GM21447 (cell line): ENCODE measurements at regions not wholly inside any gene's neighbourhood (a gene's known extent, or its start where the extent isn't known, plus 50 kb on each side); places are given as distances from the start of the nearest gene placed in this dataset.

Source experiments
- ATAC-seq: cut with Tn5 transposase; IDR thresholded peaks from one replicate; pipeline ENCODE4 v1.9.1; 2021; ENCODE audit not compliant: unreplicated experiment

DNA sequence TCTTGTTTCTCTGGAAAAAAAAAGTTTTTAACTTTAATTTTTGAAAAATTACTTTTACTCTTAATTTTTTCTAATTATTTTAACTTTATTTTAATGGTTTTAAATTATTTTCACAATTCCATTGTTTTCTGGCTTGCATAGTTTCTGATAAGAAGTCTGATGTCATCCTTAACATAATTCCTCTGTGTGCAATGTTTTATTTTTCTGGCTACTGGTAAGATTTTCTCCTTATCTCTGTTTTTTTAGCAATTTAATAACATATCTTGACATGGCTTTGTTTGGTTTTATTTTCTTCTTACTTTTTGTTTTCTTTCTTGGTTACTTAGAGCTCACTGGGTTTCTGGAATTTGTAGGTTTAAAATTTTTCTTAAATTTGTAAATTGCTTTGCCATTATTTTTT lies 114.8 kb downstream of the TBXT start:
- no peak for ATAC-seq

DNA sequence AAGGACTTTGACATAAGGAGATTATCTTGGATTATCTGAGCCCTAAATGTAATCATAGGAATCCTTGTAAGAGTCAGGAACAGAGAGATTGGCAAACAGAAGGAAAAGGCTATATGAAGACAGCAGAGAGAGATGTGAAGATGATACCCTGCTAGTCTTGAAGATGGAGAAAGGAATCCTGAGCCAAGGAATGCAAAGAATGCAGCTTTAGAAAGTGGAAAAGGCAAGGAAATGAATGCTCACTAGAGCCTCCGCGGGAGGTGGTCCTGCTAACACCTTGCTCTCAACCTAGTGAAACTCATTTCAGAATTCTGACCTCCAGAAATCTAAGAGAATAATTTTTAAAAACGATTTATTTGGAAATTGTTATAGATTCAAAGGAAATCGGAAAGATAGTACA lies 117.1 kb downstream of the TBXT start:
- no peak for ATAC-seq

DNA sequence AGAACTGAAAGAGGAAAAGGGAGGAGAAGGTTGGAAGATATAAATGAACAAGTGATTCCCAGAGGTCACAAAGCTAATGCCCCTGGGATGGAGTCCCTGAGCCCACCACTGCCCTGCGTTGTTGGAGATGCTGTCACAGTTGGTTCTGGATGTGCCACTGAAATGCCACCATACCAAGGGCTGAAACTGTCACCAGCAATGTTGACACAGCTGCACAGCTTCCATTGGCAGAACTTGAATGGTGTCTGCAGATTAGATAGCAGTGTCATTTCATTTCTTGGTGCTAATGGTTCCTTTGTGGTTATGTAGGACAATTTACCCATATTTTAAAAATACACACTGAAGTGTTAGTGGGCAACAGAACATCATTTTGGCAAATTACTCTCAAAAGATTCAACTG lies 120.7 kb downstream of the TBXT start:
- no peak for ATAC-seq

DNA sequence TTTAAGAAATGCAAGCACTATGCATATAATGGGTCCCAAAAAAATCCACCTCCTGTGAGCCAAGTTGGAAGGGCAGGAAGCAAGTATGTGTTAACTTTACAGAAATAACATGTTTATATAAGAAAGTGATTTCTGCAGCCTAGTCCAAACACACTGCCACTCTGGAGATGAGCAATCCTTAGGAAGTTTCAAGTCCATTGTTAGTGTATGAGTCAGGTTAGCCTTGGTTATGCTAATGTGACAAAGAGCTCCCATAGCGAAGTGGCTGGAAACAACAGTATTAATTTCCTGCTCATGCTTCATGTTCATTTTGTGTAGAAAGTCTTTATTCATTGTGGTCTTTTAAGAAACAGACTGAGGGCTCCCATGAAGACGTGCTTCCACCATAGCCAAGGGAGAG lies 121.4 kb downstream of the TBXT start:
- no peak for ATAC-seq

DNA sequence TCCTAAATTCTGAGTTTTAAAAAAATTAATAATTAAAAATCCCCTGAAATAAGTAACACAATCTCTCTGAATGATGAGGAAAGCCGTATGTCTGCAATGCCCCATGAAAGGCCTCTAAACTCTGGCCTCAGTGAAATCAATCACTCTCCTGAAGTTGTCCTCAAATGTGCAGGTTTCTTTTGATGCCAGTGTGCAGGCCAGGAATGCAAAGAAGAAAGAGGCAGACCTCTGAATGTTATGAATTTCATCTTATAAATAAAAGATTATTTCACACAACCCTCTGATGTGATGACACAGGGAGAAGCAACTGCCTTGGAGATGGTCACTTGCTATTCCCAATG lies 121.8 kb downstream of the TBXT start:
- no peak for ATAC-seq

DNA sequence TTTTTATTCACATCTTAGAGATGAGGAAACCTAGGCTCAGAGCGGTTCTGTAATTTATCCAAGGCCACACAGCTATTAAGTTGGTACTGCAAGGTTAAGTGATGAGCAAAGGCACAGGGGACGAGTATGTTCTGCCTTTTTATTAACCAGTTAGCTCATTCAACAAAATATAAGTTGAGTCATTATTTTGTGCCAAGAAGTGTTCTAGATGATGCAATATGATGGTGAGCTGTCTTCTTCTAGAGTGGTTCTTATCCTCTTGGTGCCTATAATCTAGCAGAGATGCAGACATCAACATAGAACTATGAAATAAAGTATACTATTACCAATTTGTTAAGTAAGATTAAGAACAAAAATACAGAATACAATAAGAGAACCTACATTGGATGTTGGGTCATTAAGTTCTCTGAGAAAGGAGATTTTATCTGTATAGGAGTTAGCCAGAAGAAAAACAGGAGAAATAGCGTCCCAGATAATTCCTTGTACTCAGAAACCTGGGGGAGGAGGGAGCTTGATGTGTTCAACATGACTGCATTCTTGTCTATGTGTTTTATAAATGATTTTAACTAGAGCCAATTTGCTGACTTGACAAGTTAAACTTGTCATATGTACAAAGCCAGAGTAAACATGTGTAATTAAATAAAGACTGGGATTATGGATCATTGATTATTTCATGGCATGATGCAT lies 122.3 kb downstream of the TBXT start:
- ATAC-seq, result no peak

DNA sequence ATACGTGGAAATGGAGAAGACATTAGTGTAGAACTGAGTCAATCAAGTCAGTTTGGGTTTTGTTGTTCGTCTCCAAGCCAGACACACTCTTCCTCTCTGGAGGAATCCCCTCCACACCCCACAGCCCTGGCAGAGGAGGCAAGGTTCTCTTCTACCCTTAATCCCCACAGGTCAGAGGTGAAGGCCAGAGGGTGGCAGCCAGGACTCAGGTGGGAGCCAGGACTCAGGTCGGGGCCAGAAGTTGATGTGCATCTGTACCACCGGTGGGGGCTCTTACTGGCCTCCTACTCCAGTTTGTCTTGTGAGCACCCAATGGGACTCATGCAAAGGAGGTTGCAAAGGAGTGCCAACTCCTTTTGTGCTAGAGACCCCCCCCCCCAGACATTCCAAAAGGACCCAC lies 126.4 kb downstream of the TBXT start:
- no peak for ATAC-seq

DNA sequence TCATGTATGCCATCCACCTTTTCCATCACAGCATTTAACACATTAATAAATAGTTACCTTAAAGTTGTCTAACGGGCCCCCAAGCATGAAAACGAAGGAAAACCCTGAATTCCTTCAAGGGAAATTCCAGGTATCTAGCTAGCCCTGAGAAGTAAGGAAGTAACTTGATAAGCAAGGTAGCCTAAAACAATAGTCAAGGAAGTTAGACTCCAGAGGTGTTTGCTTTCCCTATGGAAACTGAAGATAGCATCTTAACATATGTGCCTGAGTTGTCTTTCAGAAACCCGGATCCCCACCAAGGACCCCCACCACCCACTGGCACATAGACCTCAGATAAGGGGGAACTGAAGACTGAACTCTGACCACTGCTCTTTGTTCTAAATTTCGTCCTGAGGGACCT lies 127.4 kb downstream of the TBXT start:
- no peak for ATAC-seq

DNA sequence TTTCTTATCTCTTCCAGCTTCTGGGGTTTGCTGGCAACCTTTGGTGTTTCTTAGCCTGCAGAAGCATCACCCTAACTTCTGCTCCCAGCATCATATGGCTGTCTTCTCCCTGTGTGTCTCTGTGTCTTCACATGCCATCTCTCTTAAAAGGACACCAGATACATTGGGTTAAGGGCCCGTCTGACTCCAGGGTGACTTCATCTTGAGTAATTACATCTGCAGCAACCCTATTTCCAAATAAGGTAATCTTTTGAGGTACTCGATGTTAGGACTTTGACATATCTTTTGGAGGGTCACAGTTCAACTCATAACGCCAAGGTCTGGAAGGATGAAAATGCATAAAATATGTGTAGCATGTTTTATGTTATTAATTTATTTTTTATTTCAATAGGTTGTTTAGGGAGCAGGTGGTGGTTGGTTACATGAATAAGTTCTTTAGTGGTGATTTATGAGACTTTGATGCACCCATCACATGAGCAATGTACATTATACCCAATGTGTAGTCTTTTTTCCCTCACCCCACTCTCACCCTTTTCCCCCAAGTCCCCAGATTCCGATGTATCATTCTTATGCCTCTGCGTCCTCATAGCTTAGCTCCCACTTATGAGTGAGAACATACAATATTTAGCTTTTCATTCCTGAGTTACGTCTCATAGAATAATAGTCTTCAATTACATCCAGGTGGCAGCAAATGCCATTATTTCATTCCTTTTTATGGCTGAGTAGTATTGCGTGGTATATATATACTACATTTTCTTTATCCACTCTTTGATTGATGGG lies 131.1 kb downstream of the TBXT start:
- ATAC-seq, result no peak

DNA sequence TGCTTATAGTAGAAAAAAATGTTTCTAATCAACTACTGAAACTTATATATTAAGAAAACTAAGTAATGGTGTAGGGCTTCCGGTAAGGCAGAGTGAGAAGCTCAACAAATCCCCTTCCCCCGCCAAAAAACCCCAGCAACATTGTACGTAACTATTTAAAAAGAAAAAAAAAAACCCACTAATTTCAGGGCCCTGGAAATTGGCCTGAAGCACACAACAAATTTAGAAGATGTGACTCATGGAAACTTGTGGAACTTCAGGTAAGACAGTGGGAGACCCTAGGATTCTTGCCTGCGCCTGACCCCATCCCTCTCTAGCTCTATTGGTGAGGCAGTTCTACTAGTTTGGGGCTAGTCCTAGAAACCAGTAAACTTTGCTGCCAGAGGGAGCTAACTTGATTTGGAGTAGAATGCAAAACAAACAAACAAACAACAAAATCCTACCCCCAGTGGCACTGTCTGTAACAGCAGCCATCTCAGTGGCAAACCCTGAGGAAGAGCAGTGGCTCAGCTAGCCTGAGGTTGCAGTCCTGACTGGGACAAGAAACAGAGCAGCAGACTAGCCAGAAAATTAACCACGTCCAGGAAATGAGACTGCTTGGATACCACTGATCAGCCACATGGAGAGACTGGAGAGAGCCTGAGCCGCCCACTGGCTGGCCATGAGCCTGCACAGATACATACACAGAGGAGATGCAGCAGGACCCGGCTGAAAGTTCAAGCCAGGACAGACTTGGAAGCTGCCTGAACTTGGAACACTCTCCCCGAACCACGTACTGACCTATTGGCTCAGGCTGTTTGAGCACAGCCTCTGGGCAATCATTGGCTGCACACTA lies 135.1 kb downstream of the TBXT start:
- ATAC-seq, result no peak

DNA sequence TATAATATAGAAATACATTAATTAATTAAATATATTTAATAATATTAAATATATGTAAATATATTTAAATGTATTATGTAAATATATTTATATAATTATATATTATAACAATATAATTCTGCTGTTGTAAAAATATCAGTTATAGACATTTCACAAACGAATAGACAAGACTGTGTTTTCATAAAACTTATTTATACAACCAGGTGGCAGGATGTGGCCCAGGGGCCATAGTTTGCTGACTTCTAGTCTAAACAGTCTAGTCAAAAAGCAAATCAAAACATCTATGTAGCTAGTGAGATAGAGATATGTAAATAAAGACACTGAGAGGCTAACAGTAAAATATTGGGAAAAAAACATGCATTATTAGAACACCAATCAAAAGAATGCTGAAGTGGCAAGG lies 136.4 kb downstream of the TBXT start:
- no peak for ATAC-seq

DNA sequence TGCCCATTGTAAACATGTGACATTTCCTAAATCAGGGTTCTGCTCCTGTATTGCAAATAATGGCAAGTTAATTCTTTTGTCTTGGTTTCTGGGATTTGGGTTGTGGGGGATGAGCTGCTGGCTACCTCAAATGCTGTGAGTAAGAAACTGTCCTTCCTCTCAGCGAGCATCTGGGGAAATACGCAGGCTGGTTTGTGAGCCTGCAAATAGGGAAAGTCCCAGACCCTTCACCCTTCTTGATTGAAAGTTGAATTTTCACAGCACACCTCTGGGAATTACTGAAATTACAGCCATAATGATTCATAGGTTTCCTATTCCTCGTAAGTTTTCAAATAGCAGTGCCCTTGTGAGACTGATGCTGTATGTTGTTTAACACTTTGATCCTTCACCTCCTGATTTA lies 138.1 kb downstream of the TBXT start:
- ATAC-seq, result peak; percentile 58

DNA sequence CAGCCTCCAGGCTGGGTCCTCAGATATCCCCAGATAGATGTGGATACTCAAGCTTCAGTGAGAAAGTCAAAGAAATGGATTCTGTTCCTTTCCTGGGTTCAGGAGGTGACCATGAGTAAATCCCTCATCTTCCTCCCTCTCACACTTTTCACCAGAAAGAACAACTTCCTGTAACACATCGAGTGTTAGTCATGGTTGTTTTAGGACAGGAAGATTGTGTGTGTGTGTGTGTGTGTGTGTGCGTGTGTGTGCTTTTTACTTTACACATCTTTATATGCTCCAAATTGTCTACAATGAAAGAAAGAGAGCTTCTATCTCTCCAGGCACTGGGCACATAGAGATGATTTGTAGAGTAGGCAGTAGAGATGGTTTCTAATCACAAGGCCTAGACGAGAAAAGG lies 139.9 kb downstream of the TBXT start:
- no peak for ATAC-seq

DNA sequence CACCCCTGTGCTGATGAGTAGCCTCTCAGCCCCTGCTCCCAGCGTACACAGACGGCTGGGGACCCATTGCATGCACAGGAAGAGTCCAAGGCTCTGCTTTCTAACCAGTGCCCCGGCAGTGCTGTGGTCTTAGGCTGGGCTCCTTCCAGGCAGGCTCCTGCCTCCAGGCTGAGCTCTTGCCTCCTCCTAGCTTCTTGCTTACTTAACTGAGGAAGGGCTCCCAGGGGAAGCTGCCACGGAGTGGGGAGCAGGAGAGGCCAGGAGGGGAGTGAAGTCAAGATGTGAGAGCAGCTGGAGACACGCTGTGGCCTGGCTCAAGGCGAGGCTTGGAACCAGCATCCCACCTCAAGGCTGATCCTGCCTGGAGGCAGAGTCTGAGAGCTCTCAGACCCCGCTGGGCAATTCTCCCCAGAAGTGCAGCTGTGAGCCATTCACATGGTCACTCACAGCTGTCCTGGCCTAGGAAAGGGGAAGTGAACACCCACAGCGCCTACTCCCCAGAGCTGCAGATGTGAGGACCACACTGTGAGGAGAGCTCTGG lies 141.0 kb downstream of the TBXT start:
- no peak for ATAC-seq

DNA sequence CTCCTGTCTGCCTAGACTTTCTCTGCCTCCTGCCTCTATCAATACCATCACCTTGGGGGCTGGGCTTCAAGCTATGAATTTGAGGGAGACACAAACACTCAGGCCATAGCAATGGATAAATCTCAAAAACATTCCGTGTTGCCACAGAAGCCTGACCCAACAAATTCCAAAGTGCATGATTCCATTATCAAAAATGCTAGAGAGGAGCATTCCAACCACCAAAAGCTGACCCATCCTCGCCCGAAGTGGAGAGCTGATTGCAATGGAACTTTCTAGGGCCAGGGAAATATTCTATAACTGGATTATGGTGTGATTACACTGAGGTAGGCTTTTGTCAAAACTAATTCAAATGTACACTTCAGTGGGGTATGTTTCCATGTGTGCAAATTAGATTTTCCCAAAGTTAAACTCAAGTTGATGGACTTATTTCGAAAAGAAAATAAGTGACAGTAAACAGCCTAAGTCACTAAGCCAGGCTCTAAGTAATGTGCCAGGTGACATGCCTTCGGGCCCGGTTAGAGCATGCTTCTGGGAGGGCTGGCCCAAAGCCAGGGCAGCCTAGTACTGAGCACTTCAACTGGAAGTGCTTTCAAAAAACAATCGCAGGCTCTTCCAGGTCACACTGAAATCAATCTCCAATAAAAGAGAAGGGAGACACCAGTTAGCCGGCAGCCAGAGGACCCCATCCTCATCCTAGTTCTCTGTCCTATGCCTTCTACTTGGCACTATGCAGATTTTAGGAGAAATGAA lies 142.3 kb downstream of the TBXT start:
- ATAC-seq, result no peak

DNA sequence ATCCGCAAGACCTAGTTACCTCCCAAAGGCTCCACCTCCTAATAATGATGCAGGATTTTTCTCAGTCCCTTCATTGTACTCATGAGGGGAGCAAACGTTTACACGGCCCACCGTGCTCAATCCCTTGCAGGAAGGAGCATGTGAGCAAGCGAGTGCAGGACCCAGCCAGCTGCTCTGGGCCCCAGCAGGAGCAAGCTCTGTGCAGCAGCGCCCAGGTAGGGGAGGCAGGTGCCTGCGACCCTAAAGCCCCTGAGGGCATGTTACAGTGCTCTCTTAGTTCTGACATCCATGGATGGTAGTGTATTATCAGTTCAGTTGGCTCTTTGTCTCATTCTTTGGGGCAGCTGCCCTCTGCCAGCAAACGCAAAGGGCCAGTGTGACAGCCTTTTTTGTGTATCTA lies 143.4 kb downstream of the TBXT start:
- ATAC-seq, result no peak

DNA sequence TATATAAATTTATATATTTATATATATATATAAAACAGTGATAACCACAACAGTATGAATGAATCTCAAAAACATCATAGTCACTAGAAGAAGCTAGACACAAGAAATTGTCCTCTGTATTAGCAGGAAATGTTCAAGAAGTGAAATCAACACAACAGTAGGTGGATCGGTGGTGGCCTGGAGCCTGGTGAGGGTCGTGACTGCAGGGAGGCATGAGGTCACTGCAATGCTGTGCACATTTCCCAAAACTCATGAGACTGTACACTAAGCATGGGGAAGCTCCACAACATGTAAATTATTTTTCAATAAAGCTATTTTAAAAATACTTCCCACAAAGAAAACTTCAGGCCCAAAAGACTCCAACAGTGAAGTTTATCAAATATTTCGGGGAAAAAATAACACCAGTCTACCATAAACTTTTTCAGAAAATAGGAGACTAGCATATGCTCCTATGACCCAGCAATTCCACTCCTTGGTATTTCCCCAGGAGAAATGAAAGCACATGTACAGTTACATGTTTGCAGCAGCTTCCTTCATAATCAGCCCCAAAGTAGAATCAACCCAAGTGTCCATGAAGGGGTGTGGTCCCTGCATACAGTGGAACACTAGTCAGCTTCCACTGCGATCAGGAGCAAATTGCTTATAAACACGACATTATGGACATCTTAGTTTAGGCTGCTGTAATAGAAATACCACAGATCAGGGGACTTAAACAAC lies 144.2 kb downstream of the TBXT start:
- no peak for ATAC-seq

DNA sequence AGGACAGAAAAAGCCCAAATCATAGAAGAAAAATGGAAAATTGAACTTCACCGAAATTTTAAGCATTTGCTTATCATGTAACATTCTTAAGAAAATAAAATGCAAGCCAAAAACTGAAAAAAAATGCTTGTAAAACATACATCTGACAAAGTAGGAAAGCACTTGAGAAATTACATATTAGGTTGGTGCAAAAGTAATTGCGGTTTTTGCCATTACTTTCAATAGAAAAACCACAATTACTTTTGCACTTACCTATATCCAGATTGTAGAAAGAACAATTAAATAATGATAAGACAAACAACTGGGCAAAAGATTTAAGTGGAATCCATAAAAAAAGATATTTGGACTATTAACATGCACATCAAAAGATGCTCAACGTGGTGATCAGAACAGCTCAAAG lies 146.2 kb downstream of the TBXT start:
- ATAC-seq, result no peak

DNA sequence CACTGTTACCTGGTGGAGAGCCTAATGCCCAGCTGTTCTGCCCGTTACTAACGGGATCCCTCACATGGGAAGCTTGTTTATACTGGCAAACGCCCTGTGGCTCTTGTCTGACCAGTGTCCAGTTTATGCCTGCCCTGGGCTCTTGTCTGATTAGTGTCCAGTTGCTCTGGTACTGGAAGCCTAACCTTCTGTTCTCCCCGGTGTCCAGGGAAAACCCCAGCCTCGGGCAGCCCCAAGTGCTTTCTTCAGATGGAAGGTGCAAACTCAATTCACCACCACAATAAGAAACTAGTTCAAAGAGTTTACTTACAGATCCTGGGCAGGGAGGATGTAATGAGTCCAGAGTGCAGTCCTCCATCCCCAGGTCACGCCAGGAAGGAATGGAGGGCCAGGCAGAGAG lies 148.4 kb downstream of the TBXT start:
- ATAC-seq, result no peak

DNA sequence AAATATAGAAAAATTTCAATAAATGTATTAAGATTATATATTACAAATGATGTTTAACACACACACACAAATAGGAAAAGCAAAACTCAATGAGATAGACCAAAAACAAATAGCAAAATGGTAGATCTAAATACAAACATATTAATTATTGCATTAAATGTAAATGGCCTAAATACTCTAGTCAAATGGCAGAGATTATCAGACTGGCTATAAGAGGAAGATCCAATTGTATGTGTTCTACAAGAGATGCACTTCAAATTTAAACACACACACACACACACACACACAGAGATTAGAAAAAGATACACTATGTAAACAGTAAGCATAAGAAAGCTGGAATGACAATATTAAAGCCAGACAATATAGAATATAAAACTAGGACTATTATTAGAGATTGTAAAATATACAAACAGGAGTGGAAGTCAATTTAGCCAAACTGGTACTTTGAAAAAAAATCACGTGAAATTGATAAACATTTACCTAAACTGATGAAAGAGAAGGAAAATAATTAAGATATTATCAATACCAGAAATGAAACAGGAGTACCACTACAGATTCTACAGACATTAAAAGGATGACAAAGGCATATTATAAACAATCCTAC lies 150.5 kb downstream of the TBXT start:
- no peak for ATAC-seq
